Coronary artery (tissue), 2 donors: ENCODE measurements at regions not wholly inside any gene's neighbourhood (a gene's known extent, or its start where the extent isn't known, plus 50 kb on each side); places are given as distances from the start of the nearest gene placed in this dataset.
A peak's percentile ranks its signal among the peaks of the same experiment; 100 is the strongest.

Experiments used
- DNase-seq: peaks from one replicate; pipeline ENCODE4 v3.0.0-alpha.2; 2017; ENCODE audit warnings: low spot score
- H3K27ac ChIP-seq, 2 donors: fragments of 200-600 bp; sonication (generic); one replicate each; pipeline ENCODE4 v1.5.1; 2016 to 2019
- H3K4me3 ChIP-seq: fragments of 200-600 bp; sonication (generic); 2 replicates; pipeline ENCODE4 v1.5.1; 2016; ENCODE audit warnings: mild to moderate bottlenecking, moderate library complexity
- TF ChIP-seq, protein P1 (sequence below): fragments of 200-600 bp; sonication (generic); IDR thresholded peaks from one replicate; pipeline ENCODE4 v1.5.1; 2019; ENCODE audit warnings: antibody characterized with exemption

DNA sequence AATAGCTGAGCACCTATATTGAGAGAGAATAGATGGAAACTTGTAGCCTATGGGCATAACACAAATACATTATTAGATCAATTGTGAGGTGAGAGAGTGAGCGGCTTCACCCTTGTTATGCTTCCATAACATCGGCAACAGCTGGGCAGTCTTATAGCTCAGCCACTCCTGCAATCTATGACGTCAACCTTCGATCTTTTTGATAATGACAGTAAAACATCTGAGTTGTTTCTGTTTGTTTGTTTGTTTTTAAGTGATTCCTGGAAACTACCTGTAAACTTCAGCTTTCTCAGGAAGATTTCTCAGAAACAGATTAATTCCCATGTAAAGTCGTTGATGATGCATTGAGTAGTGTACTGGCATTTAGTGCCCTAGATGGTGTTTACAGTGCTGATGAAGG, 90.0 kb downstream of the DSEL start:
- Histone ChIP-seq H3K4me3 (no peak overlapping the region), H3K27ac (no peak overlapping the region)
- TF ChIP-seq, protein P1, sequence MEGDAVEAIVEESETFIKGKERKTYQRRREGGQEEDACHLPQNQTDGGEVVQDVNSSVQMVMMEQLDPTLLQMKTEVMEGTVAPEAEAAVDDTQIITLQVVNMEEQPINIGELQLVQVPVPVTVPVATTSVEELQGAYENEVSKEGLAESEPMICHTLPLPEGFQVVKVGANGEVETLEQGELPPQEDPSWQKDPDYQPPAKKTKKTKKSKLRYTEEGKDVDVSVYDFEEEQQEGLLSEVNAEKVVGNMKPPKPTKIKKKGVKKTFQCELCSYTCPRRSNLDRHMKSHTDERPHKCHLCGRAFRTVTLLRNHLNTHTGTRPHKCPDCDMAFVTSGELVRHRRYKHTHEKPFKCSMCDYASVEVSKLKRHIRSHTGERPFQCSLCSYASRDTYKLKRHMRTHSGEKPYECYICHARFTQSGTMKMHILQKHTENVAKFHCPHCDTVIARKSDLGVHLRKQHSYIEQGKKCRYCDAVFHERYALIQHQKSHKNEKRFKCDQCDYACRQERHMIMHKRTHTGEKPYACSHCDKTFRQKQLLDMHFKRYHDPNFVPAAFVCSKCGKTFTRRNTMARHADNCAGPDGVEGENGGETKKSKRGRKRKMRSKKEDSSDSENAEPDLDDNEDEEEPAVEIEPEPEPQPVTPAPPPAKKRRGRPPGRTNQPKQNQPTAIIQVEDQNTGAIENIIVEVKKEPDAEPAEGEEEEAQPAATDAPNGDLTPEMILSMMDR, result no peak
- no peak for DNase-seq

DNA sequence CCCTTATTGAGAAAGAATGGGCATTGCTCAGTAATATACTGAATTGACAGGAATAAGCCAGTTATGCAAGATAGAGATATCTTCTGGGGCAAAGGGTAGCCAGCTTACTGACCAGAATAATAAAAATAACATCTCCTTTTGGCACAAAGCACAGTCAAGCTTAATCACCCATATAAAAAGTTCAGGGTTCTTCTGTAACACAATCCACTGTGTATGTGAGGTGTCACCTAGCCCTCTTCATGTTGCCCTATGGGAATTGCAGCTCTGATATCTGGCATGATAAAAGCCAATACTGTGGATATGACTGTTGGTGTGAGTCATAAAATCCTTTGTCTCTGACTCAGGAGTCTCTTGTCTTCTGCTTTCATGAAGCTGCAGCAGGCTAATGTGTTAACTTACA, 90.8 kb downstream of the DSEL start:
- Histone ChIP-seq H3K4me3 (no peak overlapping the region), H3K27ac (no peak overlapping the region)
- TF ChIP-seq, protein P1, result no peak
- no peak for DNase-seq

DNA sequence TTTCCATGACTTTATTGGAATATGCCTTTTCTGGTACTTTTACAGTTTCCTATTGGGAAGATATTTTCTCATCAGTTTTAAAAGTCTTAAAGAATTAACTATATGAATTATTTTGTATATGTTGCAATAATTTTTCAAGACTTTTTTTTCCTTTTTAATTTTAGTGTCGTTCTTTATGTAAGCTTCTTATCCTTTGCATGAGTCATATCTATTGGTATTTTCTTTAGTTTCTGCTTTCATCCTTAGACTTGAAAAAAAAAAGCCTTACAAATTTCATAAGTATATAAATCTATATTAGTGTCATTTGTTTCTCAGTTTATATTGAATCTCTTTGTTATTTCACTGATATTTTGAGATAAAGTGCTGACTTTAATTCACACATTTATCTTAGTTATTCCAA, 94.9 kb downstream of the DSEL start:
- TF ChIP-seq, protein P1, result no peak
- H3K27ac ChIP-seq, result no peak overlapping the region
- H3K4me3 ChIP-seq, result no peak overlapping the region
- DNase-seq, result no peak

DNA sequence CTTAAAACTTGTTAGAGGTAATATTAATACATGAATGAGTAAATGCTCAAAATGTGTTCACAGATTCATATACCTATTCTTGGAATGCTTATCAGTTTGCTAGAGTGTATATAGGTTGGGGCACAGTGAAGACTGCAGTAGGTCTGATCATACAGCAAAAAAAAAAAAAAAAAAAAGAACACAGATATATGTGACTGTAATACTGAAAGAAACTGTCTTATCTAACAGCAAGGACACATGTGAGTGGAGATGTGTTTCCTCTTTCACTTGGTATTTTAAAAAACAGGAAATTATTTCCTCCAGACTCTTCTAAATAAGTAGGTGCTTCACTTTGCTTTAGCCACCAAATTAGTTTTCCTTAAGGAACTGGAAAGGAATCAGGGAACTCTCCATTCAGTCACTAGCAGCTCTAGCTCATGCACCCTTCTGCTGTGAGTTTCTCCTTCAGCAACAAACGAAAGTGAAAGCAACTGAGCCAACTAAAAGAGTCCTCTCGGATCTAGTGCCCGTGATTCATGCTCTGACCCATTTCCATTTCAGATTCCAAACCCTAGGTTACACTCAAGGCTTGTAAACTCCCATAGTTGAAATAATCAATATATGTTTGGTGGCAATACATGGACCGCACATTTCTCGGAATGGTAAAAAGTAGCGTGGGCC, 98.5 kb downstream of the DSEL start:
- TF ChIP-seq, protein P1, result no peak
- Histone ChIP-seq H3K4me3 (peak overlapping the region; percentile 60), H3K27ac (peak overlapping the region; percentile 9 to 61)
- no peak for DNase-seq

DNA sequence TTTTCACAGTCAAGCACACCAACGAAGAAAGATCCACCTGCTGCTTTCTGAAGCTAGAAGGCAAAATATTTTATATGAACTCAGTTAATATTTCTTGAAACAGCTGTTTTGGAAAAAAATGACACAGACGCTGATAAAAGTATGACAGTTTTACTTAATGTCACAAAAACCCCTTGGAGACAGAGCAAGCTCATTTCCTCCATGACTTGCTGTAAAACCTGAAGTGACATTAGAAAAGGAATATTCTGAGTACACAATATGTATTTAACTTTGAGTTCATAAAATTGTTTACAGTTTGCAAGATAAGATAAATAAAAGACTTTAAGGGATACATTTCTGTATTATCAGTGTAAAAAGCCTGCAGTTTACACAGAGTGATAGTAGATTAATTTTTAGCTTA, 105.4 kb downstream of the DSEL start:
- H3K4me3 ChIP-seq, result no peak overlapping the region
- no peak overlapping the region for H3K27ac ChIP-seq
- no peak for DNase-seq
- TF ChIP-seq, protein P1, result no peak

DNA sequence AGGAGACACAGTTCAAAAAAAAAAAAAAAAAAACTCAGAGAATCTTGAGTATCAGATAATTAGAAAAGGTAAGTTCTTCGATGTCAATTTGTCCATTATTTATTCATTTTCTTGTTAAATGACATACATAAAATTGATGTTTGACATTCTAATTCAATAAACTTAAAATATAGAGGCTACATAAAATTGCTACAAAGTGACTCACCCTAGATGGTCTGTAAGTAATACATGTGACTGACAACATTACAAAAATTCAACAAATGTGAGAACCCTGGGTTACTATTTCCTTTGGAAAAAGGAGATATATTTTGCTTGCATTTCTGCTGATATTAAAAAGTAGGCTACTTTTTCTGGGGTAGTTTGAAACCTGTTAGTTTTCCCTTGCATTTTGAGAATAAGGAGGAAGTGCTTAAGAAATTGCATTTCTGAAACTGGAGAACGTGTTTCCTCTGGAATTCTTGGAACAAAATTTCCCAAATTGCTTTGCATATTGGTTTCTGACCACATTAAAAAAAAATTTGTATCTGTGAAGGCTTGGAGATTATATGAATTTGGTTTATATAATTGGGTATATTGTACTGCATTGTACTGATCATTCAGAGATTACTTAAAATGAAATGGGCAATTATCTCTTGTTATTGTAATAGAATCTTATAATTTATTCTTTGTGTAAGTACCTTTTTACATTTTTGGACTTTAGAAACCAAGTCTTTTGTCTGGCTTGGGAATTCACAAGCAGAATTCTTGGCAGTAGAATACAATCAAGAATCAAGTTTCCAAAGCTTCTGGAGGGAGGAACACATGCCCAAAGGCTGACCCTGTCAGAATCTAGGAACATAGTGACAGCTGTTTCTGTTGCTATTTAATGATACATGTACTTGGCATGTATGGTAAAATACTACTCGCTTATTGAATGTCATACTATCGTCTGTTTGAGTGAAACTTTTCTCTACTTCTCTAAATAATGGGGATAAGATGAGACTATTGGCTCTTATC, 106.1 kb downstream of the DSEL start:
- TF ChIP-seq, protein P1, result no peak
- DNase-seq, result no peak
- H3K4me3 ChIP-seq, result no peak overlapping the region
- no peak overlapping the region for H3K27ac ChIP-seq
